ENCODE measurements at regions not wholly inside any gene's neighbourhood (a gene's known extent, or its start where the extent isn't known, plus 50 kb on each side); places are given as distances from the start of the nearest gene placed in this dataset.

- TF ChIP-seq POLR2AphosphoS5 (IDR thresholded peaks at IDR 0.05; ENCODE audit: low read depth, low read length), result no peak
- no peak for TF ChIP-seq CTCF (IDR thresholded peaks at IDR 0.05)
- TF ChIP-seq, protein P1, sequence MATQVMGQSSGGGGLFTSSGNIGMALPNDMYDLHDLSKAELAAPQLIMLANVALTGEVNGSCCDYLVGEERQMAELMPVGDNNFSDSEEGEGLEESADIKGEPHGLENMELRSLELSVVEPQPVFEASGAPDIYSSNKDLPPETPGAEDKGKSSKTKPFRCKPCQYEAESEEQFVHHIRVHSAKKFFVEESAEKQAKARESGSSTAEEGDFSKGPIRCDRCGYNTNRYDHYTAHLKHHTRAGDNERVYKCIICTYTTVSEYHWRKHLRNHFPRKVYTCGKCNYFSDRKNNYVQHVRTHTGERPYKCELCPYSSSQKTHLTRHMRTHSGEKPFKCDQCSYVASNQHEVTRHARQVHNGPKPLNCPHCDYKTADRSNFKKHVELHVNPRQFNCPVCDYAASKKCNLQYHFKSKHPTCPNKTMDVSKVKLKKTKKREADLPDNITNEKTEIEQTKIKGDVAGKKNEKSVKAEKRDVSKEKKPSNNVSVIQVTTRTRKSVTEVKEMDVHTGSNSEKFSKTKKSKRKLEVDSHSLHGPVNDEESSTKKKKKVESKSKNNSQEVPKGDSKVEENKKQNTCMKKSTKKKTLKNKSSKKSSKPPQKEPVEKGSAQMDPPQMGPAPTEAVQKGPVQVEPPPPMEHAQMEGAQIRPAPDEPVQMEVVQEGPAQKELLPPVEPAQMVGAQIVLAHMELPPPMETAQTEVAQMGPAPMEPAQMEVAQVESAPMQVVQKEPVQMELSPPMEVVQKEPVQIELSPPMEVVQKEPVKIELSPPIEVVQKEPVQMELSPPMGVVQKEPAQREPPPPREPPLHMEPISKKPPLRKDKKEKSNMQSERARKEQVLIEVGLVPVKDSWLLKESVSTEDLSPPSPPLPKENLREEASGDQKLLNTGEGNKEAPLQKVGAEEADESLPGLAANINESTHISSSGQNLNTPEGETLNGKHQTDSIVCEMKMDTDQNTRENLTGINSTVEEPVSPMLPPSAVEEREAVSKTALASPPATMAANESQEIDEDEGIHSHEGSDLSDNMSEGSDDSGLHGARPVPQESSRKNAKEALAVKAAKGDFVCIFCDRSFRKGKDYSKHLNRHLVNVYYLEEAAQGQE (IDR thresholded peaks at IDR 0.05; ENCODE audit: insufficient read depth in 1 of 2, low read depth in 2 of 2, low read length in 1 of 2), result no peak
- no peak for TF ChIP-seq TCF7L2 (IDR thresholded peaks at IDR 0.05; ENCODE audit: low read depth, low read length)
- no peak for TF ChIP-seq SIN3A (IDR thresholded peaks at IDR 0.05; ENCODE audit: borderline replicate concordance, insufficient read depth, low read depth, low read length)
These were observed 120.2 kb upstream of the FAM9C start for GRCh38 chrX:13164611-13165010.
